Naive thymus-derived CD8-positive, alpha-beta T cell (primary cell): ENCODE measurements at regions not wholly inside any gene's neighbourhood (a gene's known extent, or its start where the extent isn't known, plus 50 kb on each side); places are given as distances from the start of the nearest gene placed in this dataset.

Experiments used
- ATAC-seq, 2 donors: fragments of 150-1000 bp; cut with Tn5 transposase in 1 of 2; sonication (Bioruptor Pico), chemical (Tn5 transposase) in 1 of 2; 1 replicate in 1 of 2; 2 replicates in 1 of 2; pipeline ENCODE4 v1.10.0; 2021; ENCODE audit warnings: mild to moderate bottlenecking in 2 of 2, moderate library complexity in 2 of 2
- POLR2A ChIA-PET: fragments of 350-600 bp; sonication (Branson Sonifier 250); formaldehyde crosslinking; loops from one replicate; lab custom pipeline; 2021; ENCODE audit warnings: antibody characterized with exemption; lab: Charles Lee
- DNase-seq, 10 donors: peaks; one replicate each; pipeline versions ENCODE4 v3.0.0 to v3.0.0-alpha.2; 2020 to 2022
- H3K27ac Mint-ChIP-seq, 10 donors: one replicate each; pipeline ENCODE4 v1.8.0; 2020 to 2022; ENCODE audit warnings: mild to moderate bottlenecking in 10 of 10, mixed read lengths in 10 of 10, moderate library complexity in 4 of 10, inconsistent platforms in 1 of 10
- H3K27me3 Mint-ChIP-seq, 5 donors: one replicate each; pipeline ENCODE4 v1.8.0; 2021 to 2022; ENCODE audit warnings: mixed read lengths in 5 of 5
- H3K36me3 Mint-ChIP-seq, 3 donors: one replicate each; pipeline ENCODE4 v1.8.0; 2020 to 2022; ENCODE audit warnings: mixed read lengths in 3 of 3, mild to moderate bottlenecking in 2 of 3, inconsistent platforms in 1 of 3
- H3K4me1 Mint-ChIP-seq, 4 donors: one replicate each; pipeline ENCODE4 v1.8.0; 2021 to 2022; ENCODE audit warnings: mixed read lengths in 4 of 4
- H3K4me3 Mint-ChIP-seq, 10 donors: one replicate each; pipeline ENCODE4 v1.8.0; 2020 to 2022; ENCODE audit warnings: mild to moderate bottlenecking in 10 of 10, mixed read lengths in 10 of 10, moderate library complexity in 6 of 10, inconsistent platforms in 1 of 10
- H3K9me3 Mint-ChIP-seq, 9 donors: one replicate each; pipeline ENCODE4 v1.8.0; 2020 to 2022; ENCODE audit warnings: mixed read lengths in 9 of 9, mild to moderate bottlenecking in 3 of 9, inconsistent platforms in 1 of 9, moderate library complexity in 1 of 9

- Mint-ChIP-seq H3K9me3 (peaks cover 0 to 25% (median 5%) of the 10 kb centered on the region in 9 donors), H3K27ac (no peak overlapping the region), H3K4me1 (no peaks in the 10 kb centered on the region), H3K4me3 (no peak overlapping the region), H3K36me3 (no peaks in the 10 kb centered on the region), H3K27me3 (no peaks in the 10 kb centered on the region)
- no peak for DNase-seq
- ATAC-seq, result no peak
- POLR2A ChIA-PET, result no interaction called here
Measured at GRCh38 chr10:107614939-107615685, 450.6 kb upstream of the SORCS1 start.

- H3K36me3 Mint-ChIP-seq, result no peaks in the 10 kb centered on the region
- DNase-seq (no peak), ATAC-seq (no peak)
- H3K27ac Mint-ChIP-seq, result no peak overlapping the region
- H3K27me3 Mint-ChIP-seq, result no peaks in the 10 kb centered on the region
- H3K4me3 Mint-ChIP-seq, result no peak overlapping the region
- peaks cover 0 to 9% (median 0%) of the 10 kb centered on the region in 9 donors for H3K9me3 Mint-ChIP-seq
- POLR2A ChIA-PET, result no interaction called here
- H3K4me1 Mint-ChIP-seq, result no peaks in the 10 kb centered on the region
Measured at GRCh38 chr10:107611115-107611514, 446.6 kb upstream of the SORCS1 start.

GRCh38 chr10:107589081-107589480 lies 424.6 kb upstream of the SORCS1 start:
- peaks cover 0 to 3% (median 0%) of the 10 kb centered on the region in 3 donors for H3K36me3 Mint-ChIP-seq
- no peak for DNase-seq
- ATAC-seq, result no peak
- no peak overlapping the region for H3K27ac Mint-ChIP-seq
- H3K4me3 Mint-ChIP-seq, result no peak overlapping the region
- H3K27me3 Mint-ChIP-seq, result no peaks in the 10 kb centered on the region
- no peaks in the 10 kb centered on the region for H3K4me1 Mint-ChIP-seq
- POLR2A ChIA-PET, result no interaction called here
- peaks cover 9 to 28% (median 18%) of the 10 kb centered on the region in 9 donors for H3K9me3 Mint-ChIP-seq

GRCh38 chr10:107585630-107586029 lies 421.1 kb upstream of the SORCS1 start:
- no peaks in the 10 kb centered on the region for H3K4me1 Mint-ChIP-seq
- H3K9me3 Mint-ChIP-seq, result peaks cover 9 to 31% (median 11%) of the 10 kb centered on the region in 9 donors
- H3K36me3 Mint-ChIP-seq, result no peaks in the 10 kb centered on the region
- ATAC-seq (no peak), DNase-seq (no peak)
- POLR2A ChIA-PET, result no interaction called here
- H3K27me3 Mint-ChIP-seq, result no peaks in the 10 kb centered on the region
- no peak overlapping the region for H3K27ac Mint-ChIP-seq
- H3K4me3 Mint-ChIP-seq, result no peak overlapping the region

GRCh38 chr10:107583974-107584373 lies 419.5 kb upstream of the SORCS1 start:
- no peak for ATAC-seq
- H3K36me3 Mint-ChIP-seq, result no peaks in the 10 kb centered on the region

GRCh38 chr10:107579970-107580369 lies 415.5 kb upstream of the SORCS1 start:
- DNase-seq, result no peak
- Mint-ChIP-seq H3K9me3 (peaks cover 0 to 23% (median 6%) of the 10 kb centered on the region in 9 donors), H3K36me3 (no peaks in the 10 kb centered on the region), H3K27ac (no peak overlapping the region), H3K27me3 (no peaks in the 10 kb centered on the region), H3K4me1 (no peaks in the 10 kb centered on the region), H3K4me3 (no peak overlapping the region)
- POLR2A ChIA-PET, result no interaction called here
- ATAC-seq, result no peak

More at GRCh38 chr10:107583974-107584373, 419.5 kb upstream of the SORCS1 start:
- Mint-ChIP-seq H3K27me3 (no peaks in the 10 kb centered on the region), H3K9me3 (peaks cover 9 to 31% (median 11%) of the 10 kb centered on the region in 9 donors), H3K4me3 (no peak overlapping the region), H3K4me1 (no peaks in the 10 kb centered on the region), H3K27ac (no peak overlapping the region)
- POLR2A ChIA-PET, result no interaction called here
- DNase-seq, result no peak

- POLR2A ChIA-PET, result no interaction called here
- ATAC-seq, result no peak
Measured at GRCh38 chr10:107577221-107577620, 412.7 kb upstream of the SORCS1 start.

GRCh38 chr10:107576746-107577145 lies 412.2 kb upstream of the SORCS1 start:
- POLR2A ChIA-PET, result no interaction called here
- DNase-seq (no peak), ATAC-seq (no peak)
- H3K4me1 Mint-ChIP-seq, result no peaks in the 10 kb centered on the region
- H3K36me3 Mint-ChIP-seq, result no peaks in the 10 kb centered on the region
- H3K27ac Mint-ChIP-seq, result no peak overlapping the region
- no peak overlapping the region for H3K4me3 Mint-ChIP-seq
- H3K27me3 Mint-ChIP-seq, result no peaks in the 10 kb centered on the region
- peaks cover 0 to 24% (median 3%) of the 10 kb centered on the region in 9 donors for H3K9me3 Mint-ChIP-seq

More at GRCh38 chr10:107577221-107577620, 412.7 kb upstream of the SORCS1 start:
- Mint-ChIP-seq H3K4me3 (no peak overlapping the region), H3K36me3 (no peaks in the 10 kb centered on the region), H3K27ac (no peak overlapping the region), H3K9me3 (peaks cover 0 to 24% (median 3%) of the 10 kb centered on the region in 9 donors), H3K27me3 (no peaks in the 10 kb centered on the region), H3K4me1 (no peaks in the 10 kb centered on the region)
- no peak for DNase-seq

- Mint-ChIP-seq H3K9me3 (peaks cover 9 to 34% (median 15%) of the 10 kb centered on the region in 9 donors), H3K27ac (no peak overlapping the region), H3K27me3 (no peaks in the 10 kb centered on the region), H3K4me3 (no peak overlapping the region), H3K4me1 (no peaks in the 10 kb centered on the region), H3K36me3 (no peaks in the 10 kb centered on the region)
- DNase-seq (no peak), ATAC-seq (no peak)
- POLR2A ChIA-PET, result no interaction called here
Measured at GRCh38 chr10:107565014-107565413, 400.5 kb upstream of the SORCS1 start.

- H3K27ac Mint-ChIP-seq, result no peak overlapping the region
- POLR2A ChIA-PET, result no interaction called here
- no peak for DNase-seq
- H3K36me3 Mint-ChIP-seq, result no peaks in the 10 kb centered on the region
- ATAC-seq, result no peak
- no peaks in the 10 kb centered on the region for H3K4me1 Mint-ChIP-seq
- no peaks in the 10 kb centered on the region for H3K27me3 Mint-ChIP-seq
- H3K4me3 Mint-ChIP-seq, result no peak overlapping the region
- H3K9me3 Mint-ChIP-seq, result peaks cover 2 to 18% (median 6%) of the 10 kb centered on the region in 9 donors
Measured at GRCh38 chr10:107561136-107561650, 396.7 kb upstream of the SORCS1 start.

GRCh38 chr10:107557916-107558315 lies 393.4 kb upstream of the SORCS1 start:
- Mint-ChIP-seq H3K4me1 (peaks cover 0 to 3% (median 0%) of the 10 kb centered on the region in 4 donors), H3K36me3 (no peaks in the 10 kb centered on the region), H3K27me3 (no peaks in the 10 kb centered on the region), H3K9me3 (peaks cover 0 to 23% (median 6%) of the 10 kb centered on the region in 9 donors), H3K27ac (no peak overlapping the region), H3K4me3 (no peak overlapping the region)
- ATAC-seq (no peak), DNase-seq (no peak)
- POLR2A ChIA-PET, result no interaction called here

- no peaks in the 10 kb centered on the region for H3K36me3 Mint-ChIP-seq
- ATAC-seq (no peak), DNase-seq (no peak)
- no peak overlapping the region for H3K27ac Mint-ChIP-seq
- H3K4me3 Mint-ChIP-seq, result no peak overlapping the region
- POLR2A ChIA-PET, result no interaction called here
- H3K27me3 Mint-ChIP-seq, result no peaks in the 10 kb centered on the region
- peaks cover 0 to 26% (median 7%) of the 10 kb centered on the region in 9 donors for H3K9me3 Mint-ChIP-seq
- peaks cover 0 to 3% (median 0%) of the 10 kb centered on the region in 4 donors for H3K4me1 Mint-ChIP-seq
Measured at GRCh38 chr10:107554333-107554732, 389.8 kb upstream of the SORCS1 start.

GRCh38 chr10:107553470-107553869 lies 389.0 kb upstream of the SORCS1 start:
- peaks cover 0 to 3% (median 0%) of the 10 kb centered on the region in 4 donors for H3K4me1 Mint-ChIP-seq
- no peak overlapping the region for H3K27ac Mint-ChIP-seq
- POLR2A ChIA-PET, result no interaction called here
- ATAC-seq (no peak), DNase-seq (no peak)
- H3K4me3 Mint-ChIP-seq, result no peak overlapping the region
- H3K27me3 Mint-ChIP-seq, result no peaks in the 10 kb centered on the region
- H3K36me3 Mint-ChIP-seq, result no peaks in the 10 kb centered on the region
- H3K9me3 Mint-ChIP-seq, result peaks cover 0 to 35% (median 11%) of the 10 kb centered on the region in 9 donors
